GM19023 (cell line): ENCODE measurements at regions not wholly inside any gene's neighbourhood (a gene's known extent, or its start where the extent isn't known, plus 50 kb on each side); places are given as distances from the start of the nearest gene placed in this dataset.
"Not testable (repeated sequence)": the region's sequence is repeated elsewhere in the genome, so short reads cannot be mapped to it uniquely, and the experiment has no call there.

ENCODE experiments used
- ATAC-seq: cut with Tn5 transposase; IDR thresholded peaks from one replicate; pipeline ENCODE4 v1.9.1; 2021; ENCODE audit warnings: mild to moderate bottlenecking, moderate library complexity; ENCODE audit not compliant: unreplicated experiment

- no peak for ATAC-seq
These were observed 245.4 kb downstream of the ANKRD60 start for GRCh38 chr20:57983082-57983481.

DNA sequence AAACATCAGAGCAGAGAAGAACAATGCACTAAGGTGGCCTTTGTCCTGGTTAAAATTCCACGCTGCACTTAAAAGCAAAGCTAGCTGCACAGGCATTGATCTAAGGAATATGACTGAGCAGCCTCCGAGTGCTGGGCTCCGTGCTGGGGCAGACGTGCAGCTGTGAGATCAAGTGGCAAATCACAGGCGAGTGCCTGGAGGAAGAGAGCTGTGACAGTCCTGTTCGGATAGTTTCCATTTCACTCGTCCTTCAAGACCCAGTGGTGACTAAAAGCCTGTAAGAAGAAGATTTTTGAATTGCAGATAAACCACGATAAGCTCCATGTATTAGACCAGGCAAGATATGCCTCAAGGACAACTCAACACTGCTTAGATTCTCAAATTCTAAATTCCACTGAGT lies 247.9 kb downstream of the ANKRD60 start:
- no peak for ATAC-seq

DNA sequence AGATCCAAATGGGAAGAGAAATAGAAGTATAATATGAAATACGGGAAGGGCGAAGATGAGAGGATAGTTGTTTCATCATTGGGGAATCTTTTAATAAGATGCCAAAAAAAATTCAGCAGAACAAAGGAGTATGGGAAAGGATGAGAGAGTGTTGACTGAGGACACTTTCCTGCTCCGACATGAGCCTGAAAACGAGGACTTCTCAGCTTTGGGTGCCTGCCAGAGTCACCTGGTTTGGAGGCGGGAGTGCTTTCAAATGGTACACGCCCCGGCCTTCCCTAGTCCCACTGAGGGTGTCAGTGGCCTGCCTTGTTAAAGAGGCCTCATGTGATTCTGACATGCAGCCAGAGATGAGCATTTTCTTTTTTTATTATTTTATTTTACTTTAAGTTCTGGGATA lies 250.9 kb downstream of the ANKRD60 start:
- ATAC-seq: no peak

- no peak for ATAC-seq
These were observed 251.3 kb downstream of the ANKRD60 start for GRCh38 chr20:57977141-57977540.

GRCh38 chr20:57974863-57975262 lies 253.6 kb downstream of the ANKRD60 start:
- no peak for ATAC-seq

- ATAC-seq: no peak
These were observed 254.6 kb downstream of the ANKRD60 start for GRCh38 chr20:57973886-57974285.

- not testable (repeated sequence) for ATAC-seq
These were observed 256.9 kb downstream of the ANKRD60 start for GRCh38 chr20:57971583-57971982.

GRCh38 chr20:57970856-57971255 lies 257.6 kb downstream of the ANKRD60 start:
- ATAC-seq: no peak

GRCh38 chr20:57970116-57970515 lies 258.3 kb downstream of the ANKRD60 start:
- ATAC-seq: no peak

DNA sequence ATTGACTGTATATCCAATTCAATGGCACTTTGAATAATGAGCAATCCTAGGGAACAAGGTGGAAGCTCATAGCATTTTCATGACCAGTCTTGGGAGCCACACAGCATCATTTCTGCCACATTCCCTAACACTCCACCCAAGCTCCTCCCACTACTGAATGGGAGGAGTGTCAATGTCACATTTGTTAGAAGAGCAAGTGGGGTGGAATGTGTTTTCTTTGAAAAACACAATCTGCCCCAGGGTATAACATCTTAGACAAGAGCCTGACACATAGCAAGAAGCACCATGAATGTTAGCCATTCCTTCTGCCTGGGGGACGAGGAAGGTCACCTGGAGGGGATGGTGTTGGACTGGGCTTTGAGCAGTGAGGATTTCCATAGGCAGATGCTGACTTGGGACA lies 258.3 kb upstream of the PMEPA1 start:
- no peak for ATAC-seq

- no peak for ATAC-seq
These were observed 257.5 kb upstream of the PMEPA1 start for GRCh38 chr20:57967364-57967763.

DNA sequence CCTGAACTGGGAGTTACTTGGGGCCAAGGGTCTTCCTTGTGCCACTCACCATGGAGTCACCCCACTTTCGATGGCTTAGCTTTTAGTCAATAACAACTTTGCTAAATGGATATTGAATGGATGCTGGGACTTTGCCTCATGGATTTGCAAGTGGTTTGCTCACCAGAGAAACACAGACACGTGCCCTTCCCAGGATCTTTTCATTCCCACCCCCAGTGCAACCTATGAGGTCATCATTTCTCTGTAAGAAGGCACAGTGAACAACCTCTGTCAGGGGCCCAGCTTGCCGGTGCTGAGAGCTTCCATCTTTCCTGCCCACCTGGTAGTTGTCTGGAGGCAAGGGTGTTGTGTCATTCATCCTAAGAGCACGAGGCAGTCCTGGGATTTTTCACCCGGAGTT lies 256.8 kb upstream of the PMEPA1 start:
- no peak for ATAC-seq

GRCh38 chr20:57965441-57965840 lies 255.6 kb upstream of the PMEPA1 start:
- no peak for ATAC-seq

DNA sequence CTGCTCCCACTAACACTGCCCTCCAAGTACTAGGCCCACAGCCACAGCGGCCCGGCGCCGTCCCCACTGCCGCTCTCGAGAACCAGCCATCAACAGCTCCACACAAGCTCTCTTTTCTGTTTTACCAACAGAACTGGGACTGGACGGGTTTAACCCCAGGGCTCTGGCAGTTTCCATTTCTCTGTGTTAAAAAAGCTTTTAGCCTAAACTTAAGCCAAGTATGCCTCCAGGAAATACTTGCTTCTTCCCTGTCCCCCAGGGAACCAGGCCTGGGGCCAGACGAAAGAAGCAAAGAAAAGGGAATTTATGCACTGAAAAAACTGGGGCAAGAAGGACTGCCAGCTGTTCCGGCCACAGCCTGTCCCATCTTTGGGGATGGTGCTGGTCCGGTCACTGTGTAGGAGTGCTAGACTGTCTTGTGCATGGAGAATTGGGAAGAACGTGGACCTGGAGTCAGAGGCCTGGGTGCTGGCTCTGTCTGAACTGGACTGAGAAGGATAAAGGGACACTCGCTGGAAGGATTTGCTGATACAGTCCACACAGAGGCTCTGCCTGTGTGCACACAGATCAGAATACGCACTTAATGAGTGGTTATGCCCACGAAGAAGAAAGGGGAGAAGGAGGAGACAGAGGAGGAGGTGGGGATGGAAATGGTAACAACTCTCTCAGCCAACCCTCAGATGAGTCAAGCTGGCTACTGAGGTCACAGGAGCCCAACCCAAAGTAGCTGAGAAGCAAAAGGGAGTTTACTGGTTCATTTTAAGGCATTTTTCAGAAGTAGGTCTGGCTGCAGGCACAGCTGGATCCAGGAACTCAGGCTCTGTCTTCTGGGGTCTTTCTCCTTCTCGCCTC lies 254.4 kb upstream of the PMEPA1 start:
- no peak for ATAC-seq

- ATAC-seq: no peak
These were observed 251.2 kb upstream of the PMEPA1 start for GRCh38 chr20:57960803-57961575.

DNA sequence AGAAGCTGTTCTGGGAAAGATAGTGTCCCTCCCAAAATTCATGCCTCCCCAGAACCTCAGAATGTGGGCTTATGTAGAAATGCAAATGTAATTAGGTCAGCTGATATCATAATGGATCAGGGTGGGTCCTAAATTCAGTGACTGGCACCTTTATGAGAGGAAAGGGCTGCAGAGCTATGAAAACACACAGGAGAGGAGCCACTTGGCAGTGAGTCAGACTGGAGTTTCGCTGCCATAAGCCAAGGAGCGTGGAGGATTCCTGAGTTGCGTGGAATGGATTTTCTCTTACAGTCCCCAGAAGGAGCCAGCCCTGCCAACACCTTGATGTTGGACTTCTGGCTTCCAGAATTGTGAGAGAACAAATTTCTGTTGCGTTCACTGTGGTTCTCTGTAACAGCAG lies 249.8 kb upstream of the PMEPA1 start:
- ATAC-seq: no peak

GRCh38 chr20:57959018-57959417 lies 249.2 kb upstream of the PMEPA1 start:
- ATAC-seq: no peak

DNA sequence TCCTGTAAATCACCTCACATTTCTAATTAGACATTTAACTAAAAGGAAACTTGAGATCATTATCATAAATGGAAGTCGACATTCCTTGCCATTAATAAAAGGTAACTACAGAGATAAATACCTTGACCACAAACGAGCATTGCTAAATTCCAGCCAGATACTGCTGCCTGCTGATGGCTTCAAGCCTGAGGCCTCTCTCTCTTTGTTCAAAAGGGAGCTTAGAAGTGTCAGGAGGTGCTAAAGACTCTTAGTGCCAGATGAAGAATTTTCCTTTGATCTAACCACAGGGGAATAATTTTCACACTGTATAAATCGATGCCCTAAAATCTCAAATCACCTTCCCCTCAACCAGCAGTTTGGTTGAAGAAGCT lies 248.2 kb upstream of the PMEPA1 start:
- ATAC-seq: no peak

DNA sequence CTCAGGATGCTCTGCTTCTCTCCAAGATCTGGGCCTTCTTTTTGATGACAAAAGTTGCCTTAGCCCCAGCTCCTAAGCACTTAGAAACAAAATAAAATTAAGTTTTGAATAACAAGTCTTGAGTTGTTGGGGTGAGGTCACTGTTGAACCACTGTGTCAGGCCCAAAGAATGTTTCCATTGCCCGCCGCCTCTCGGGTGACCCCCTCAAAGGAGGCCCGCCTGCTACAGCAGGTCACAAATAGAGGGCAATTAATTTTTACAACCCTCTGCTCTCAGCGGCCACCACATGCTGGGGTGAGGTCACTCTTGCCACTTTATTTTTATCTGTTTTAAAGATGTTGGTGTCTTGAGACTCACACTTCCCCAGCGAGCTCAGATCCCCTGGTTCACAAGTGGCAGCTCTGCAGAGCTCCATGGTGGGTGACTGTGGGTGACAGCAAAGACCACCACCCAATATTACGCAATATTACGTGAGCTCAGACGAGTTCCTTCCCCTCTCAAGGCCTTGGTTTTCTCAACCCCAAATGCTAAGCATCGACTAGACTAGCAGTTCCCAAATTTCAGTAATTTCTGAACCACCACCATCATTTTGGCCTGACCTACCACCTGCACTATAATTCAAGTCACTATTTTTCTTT lies 247.7 kb upstream of the PMEPA1 start:
- ATAC-seq: no peak

- ATAC-seq: no peak
These were observed 243.8 kb upstream of the PMEPA1 start for GRCh38 chr20:57953638-57954037.

GRCh38 chr20:57952136-57952535 lies 242.3 kb upstream of the PMEPA1 start:
- no peak for ATAC-seq

GRCh38 chr20:57951549-57951948 lies 241.7 kb upstream of the PMEPA1 start:
- no peak for ATAC-seq
